Panc1 (cell line): ENCODE measurements at regions not wholly inside any gene's neighbourhood (a gene's known extent, or its start where the extent isn't known, plus 50 kb on each side); places are given as distances from the start of the nearest gene placed in this dataset.

Source experiments
- ATAC-seq: fragments of 200-7000 bp; cut with Tn5 transposase; 2 replicates; pipeline ENCODE4 v1.9.1; 2020; ENCODE audit warnings: mild to moderate bottlenecking, moderate library complexity
- BruUV-seq: library from RNA; stranded (reverse); fragments of 400-500 nt; replicated peaks from 2 replicates; lab custom pipeline; 2021; lab: Mats Ljungman, UMichigan
- CTCF ChIA-PET: fragments of 300-600 bp; sonication (Branson Sonifier 250); formaldehyde crosslinking; loops from one replicate; lab custom pipeline; 2022; ENCODE audit warnings: antibody characterized with exemption; lab: Charles Lee
- POLR2A ChIA-PET: fragments of 300-600 bp; sonication (Branson Sonifier 250); formaldehyde crosslinking; loops from one replicate; lab custom pipeline; 2022; ENCODE audit warnings: antibody characterized with exemption; lab: Charles Lee
- DNase-seq: peaks from one replicate; pipeline ENCODE4 v3.0.0-alpha.2; 2010; ENCODE audit warnings: low read depth, low spot score
- H3K27ac ChIP-seq: 2 replicates; pipeline ENCODE4 v1.5.1; 2011; ENCODE audit warnings: mild to moderate bottlenecking, low read length, inconsistent platforms
- H3K27me3 ChIP-seq: fragments of 200-500 bp; sonication (Bioruptor generic); 2 replicates; pipeline ENCODE4 v1.6.0; 2014; ENCODE audit warnings: low read length, inconsistent platforms; ENCODE audit not compliant: control insufficient read depth, insufficient read depth
- H3K36me3 ChIP-seq: fragments of 200-500 bp; sonication (Bioruptor generic); 2 replicates; pipeline ENCODE4 v1.5.1; 2014; ENCODE audit warnings: inconsistent platforms, mild to moderate bottlenecking, low read length, moderate library complexity; ENCODE audit not compliant: control insufficient read depth, insufficient read depth
- H3K4me1 ChIP-seq: 2 replicates; pipeline ENCODE4 v1.5.1; 2011; ENCODE audit warnings: inconsistent platforms, mild to moderate bottlenecking, low read length, moderate library complexity; ENCODE audit not compliant: control insufficient read depth, insufficient read depth
- H3K4me3 ChIP-seq, 2 experiments: 2 replicates each; pipeline ENCODE4 v1.5.1; 2011 to 2012; ENCODE audit warnings: low read depth in 2 of 2, low read length in 2 of 2, mild to moderate bottlenecking in 2 of 2, inconsistent platforms in 1 of 2, moderate library complexity in 1 of 2
- H3K9me3 ChIP-seq: fragments of 200-500 bp; sonication (Bioruptor generic); 2 replicates; pipeline ENCODE4 v1.5.1; 2014; ENCODE audit warnings: low read depth, mild to moderate bottlenecking, inconsistent platforms, low read length, moderate library complexity; ENCODE audit not compliant: control insufficient read depth, insufficient read depth
- CTCF ChIP-seq: fragments of 450-650 bp; IDR thresholded peaks from 2 replicates; pipeline ENCODE4 v1.5.1; 2017; ENCODE audit warnings: mild to moderate bottlenecking
- POLR2AphosphoS5 ChIP-seq: IDR thresholded peaks from 2 replicates; pipeline ENCODE4 v1.6.1; 2012; ENCODE audit warnings: mild to moderate bottlenecking, low read depth, low read length, moderate library complexity
- SIN3A ChIP-seq: IDR thresholded peaks from 2 replicates; pipeline ENCODE4 v1.6.1; 2012; ENCODE audit warnings: low read depth, mild to moderate bottlenecking, low read length, moderate library complexity, borderline replicate concordance; ENCODE audit not compliant: insufficient read depth
- TCF7L2 ChIP-seq: IDR thresholded peaks from 2 replicates; pipeline ENCODE4 v1.6.1; 2011; ENCODE audit warnings: mild to moderate bottlenecking, low read depth, low read length, inconsistent platforms
- in situ Hi-C: cut with HindIII; loops from 2 replicates; pipeline ENCODE4 v1.10.0; 2016; ENCODE audit warnings: low sequenced_read_pairs, low pct_unique_long_range_greater_than_20kb
- intact Hi-C: fragments of 100-400 bp; cut with micrococcal nuclease; formaldehyde crosslinking; loops from one replicate; pipeline ENCODE4 v1.10.0; 2022; ENCODE audit not compliant: unreplicated experiment
- TF ChIP-seq, protein P1 (sequence below), 2 experiments: IDR thresholded peaks; 2 replicates each; pipeline ENCODE4 v1.6.1; 2011 to 2012; ENCODE audit warnings: low read depth in 2 of 2, control low read depth in 1 of 2, low read length in 1 of 2, mild to moderate bottlenecking in 1 of 2, moderate library complexity in 1 of 2; ENCODE audit not compliant: insufficient read depth in 1 of 2

DNA sequence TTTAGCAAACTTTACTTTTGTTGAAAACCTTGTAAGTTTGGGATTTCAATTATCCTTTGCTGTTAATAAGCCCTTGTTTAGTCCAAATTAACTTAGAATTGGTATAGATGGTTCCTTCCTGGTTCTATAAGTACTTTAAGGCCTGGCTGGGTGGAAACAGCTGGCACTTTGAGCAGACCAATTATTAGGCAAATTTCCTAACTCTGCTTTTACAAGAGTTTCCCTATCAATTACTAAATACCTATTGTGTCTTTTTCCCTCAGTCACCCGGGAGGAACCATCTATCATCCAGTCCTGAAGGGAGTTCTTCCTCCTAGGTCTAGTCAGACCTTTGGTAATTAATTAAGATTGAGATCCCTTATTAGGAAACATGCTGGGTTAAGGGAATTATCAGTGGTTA lies 138.0 kb downstream of the SLC38A6 start:
- no peaks in the 10 kb centered on the region for H3K36me3 ChIP-seq
- ChIA-PET POLR2A (no interaction called here), CTCF (no interaction called here)
- H3K27ac ChIP-seq: no peak overlapping the region
- DNase-seq (no peak), ATAC-seq (no peak)
- no peaks in the 10 kb centered on the region for H3K27me3 ChIP-seq
- in situ Hi-C loops: no loop called here
- intact Hi-C loops: no loop called here
- no peaks in the 10 kb centered on the region for H3K4me1 ChIP-seq
- TF ChIP-seq SIN3A (no peak), CTCF (no peak), POLR2AphosphoS5 (no peak), TCF7L2 (no peak)
- TF ChIP-seq, protein P1, sequence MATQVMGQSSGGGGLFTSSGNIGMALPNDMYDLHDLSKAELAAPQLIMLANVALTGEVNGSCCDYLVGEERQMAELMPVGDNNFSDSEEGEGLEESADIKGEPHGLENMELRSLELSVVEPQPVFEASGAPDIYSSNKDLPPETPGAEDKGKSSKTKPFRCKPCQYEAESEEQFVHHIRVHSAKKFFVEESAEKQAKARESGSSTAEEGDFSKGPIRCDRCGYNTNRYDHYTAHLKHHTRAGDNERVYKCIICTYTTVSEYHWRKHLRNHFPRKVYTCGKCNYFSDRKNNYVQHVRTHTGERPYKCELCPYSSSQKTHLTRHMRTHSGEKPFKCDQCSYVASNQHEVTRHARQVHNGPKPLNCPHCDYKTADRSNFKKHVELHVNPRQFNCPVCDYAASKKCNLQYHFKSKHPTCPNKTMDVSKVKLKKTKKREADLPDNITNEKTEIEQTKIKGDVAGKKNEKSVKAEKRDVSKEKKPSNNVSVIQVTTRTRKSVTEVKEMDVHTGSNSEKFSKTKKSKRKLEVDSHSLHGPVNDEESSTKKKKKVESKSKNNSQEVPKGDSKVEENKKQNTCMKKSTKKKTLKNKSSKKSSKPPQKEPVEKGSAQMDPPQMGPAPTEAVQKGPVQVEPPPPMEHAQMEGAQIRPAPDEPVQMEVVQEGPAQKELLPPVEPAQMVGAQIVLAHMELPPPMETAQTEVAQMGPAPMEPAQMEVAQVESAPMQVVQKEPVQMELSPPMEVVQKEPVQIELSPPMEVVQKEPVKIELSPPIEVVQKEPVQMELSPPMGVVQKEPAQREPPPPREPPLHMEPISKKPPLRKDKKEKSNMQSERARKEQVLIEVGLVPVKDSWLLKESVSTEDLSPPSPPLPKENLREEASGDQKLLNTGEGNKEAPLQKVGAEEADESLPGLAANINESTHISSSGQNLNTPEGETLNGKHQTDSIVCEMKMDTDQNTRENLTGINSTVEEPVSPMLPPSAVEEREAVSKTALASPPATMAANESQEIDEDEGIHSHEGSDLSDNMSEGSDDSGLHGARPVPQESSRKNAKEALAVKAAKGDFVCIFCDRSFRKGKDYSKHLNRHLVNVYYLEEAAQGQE (IDR thresholded peaks at IDR 0.05; ENCODE audit: insufficient read depth in 1 of 2, low read depth in 2 of 2, low read length in 1 of 2): no peak
- no peak overlapping the region for H3K4me3 ChIP-seq
- no peaks in the 10 kb centered on the region for H3K9me3 ChIP-seq
- BruUV-seq: no TSS peak

DNA sequence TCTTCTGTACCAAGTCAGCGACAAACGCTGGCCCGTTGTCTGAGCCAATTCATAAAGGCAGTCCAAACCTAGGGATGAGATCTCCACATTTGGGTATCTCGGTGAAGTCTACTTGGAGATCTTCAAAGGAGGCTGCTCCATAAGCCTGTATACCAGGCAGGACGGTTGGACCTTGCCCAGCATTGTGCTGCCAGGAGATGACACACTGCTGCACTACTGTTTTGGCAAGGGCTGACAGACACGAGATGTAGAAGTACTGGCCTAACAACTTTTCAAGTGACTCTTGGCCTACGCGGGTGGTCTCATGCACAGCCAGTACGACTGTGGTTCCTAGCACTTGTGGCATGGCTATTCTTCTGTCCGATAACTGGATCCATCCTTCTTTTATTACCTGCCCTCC lies 135.3 kb downstream of the SLC38A6 start:
- no TSS peak for BruUV-seq
- H3K4me3 ChIP-seq: no peak overlapping the region

More for the DNA sequence above, 135.3 kb downstream of the SLC38A6 start:
- Histone ChIP-seq H3K9me3 (no peaks in the 10 kb centered on the region), H3K27me3 (no peaks in the 10 kb centered on the region), H3K4me1 (no peaks in the 10 kb centered on the region), H3K27ac (no peak overlapping the region), H3K36me3 (no peaks in the 10 kb centered on the region)
- ChIA-PET CTCF (no interaction called here), POLR2A (no interaction called here)
- intact Hi-C loops (no loop called here), in situ Hi-C loops (no loop called here)
- TF ChIP-seq CTCF: no peak
- TF ChIP-seq, protein P1 (IDR thresholded peaks at IDR 0.05; ENCODE audit: insufficient read depth in 1 of 2, low read depth in 2 of 2, low read length in 1 of 2): no peak
- DNase-seq (no peak), ATAC-seq (no peak)
